Lower leg skin (tissue), 3 donors: ENCODE measurements at regions not wholly inside any gene's neighbourhood (a gene's known extent, or its start where the extent isn't known, plus 50 kb on each side); places are given as distances from the start of the nearest gene placed in this dataset.

Experiments used
- CTCF ChIP-seq, 3 donors: fragments of 450-650 bp; IDR thresholded peaks; one replicate each; pipeline ENCODE4 v1.5.1; 2016; ENCODE audit warnings: antibody characterized with exemption in 3 of 3, mild to moderate bottlenecking in 3 of 3, moderate library complexity in 2 of 3
- POLR2A ChIP-seq, 2 donors: fragments of 450-650 bp; IDR thresholded peaks; one replicate each; pipeline ENCODE4 v1.6.1; 2016 to 2017; ENCODE audit warnings: antibody characterized with exemption in 2 of 2, mild to moderate bottlenecking in 1 of 2, moderate library complexity in 1 of 2

DNA sequence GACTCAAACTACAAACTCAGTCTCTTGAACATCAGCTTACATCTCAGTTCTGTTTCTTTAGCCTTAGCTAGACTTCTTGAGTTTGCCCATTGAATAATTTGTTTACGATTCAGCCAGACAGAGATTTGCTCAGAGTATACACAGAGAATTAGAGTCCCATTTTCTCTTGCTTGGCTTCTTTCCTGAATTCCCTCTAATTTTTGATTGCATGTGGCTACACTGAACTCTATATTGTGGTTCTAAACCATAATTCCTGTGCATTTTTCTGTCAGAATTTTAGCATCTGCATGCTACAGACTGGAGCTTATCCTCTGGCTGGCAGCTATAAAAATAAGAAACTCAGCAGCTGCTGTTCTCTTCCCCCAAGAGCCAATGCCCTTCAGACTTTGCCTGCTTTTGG lies 354.9 kb downstream of the MDFIC start:
- TF ChIP-seq POLR2A (IDR thresholded peaks at IDR 0.05), result no peak
- TF ChIP-seq CTCF (IDR thresholded peaks at IDR 0.05), result no peak
